ENCODE measurements at regions not wholly inside any gene's neighbourhood (a gene's known extent, or its start where the extent isn't known, plus 50 kb on each side); places are given as distances from the start of the nearest gene placed in this dataset.

DNA sequence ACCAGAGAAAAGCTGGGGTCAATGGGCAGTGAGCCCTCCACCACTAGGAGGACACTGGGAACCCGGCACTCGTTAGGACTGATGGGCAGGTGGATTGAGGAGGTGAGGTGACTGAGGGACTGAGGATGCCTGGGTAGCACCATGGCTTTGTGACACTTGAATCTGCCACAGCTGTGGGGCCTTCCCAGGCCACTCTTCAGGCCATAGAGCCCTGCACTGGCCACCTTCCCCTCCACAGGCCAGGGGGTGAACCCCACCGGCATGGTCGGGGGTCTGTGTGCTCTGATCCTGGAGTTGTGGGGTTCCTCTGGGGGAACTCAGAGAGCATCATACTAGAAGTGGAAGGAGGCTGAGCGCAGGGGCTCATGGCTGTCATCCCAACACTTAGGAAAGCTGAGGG lies 423.5 kb downstream of the ZNF536 start:
- TF ChIP-seq GABPA (IDR thresholded peaks at IDR 0.05; ENCODE audit: low read depth) (no peak), POLR2AphosphoS5 (IDR thresholded peaks at IDR 0.05; ENCODE audit: low read depth) (no peak), SPI1 (IDR thresholded peaks at IDR 0.05; ENCODE audit: borderline replicate concordance, low read depth) (no peak)
- TF ChIP-seq, protein P1, sequence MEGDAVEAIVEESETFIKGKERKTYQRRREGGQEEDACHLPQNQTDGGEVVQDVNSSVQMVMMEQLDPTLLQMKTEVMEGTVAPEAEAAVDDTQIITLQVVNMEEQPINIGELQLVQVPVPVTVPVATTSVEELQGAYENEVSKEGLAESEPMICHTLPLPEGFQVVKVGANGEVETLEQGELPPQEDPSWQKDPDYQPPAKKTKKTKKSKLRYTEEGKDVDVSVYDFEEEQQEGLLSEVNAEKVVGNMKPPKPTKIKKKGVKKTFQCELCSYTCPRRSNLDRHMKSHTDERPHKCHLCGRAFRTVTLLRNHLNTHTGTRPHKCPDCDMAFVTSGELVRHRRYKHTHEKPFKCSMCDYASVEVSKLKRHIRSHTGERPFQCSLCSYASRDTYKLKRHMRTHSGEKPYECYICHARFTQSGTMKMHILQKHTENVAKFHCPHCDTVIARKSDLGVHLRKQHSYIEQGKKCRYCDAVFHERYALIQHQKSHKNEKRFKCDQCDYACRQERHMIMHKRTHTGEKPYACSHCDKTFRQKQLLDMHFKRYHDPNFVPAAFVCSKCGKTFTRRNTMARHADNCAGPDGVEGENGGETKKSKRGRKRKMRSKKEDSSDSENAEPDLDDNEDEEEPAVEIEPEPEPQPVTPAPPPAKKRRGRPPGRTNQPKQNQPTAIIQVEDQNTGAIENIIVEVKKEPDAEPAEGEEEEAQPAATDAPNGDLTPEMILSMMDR (IDR thresholded peaks at IDR 0.05; ENCODE audit: insufficient read depth, low read length) = no peak
